ENCODE measurements at regions not wholly inside any gene's neighbourhood (a gene's known extent, or its start where the extent isn't known, plus 50 kb on each side); places are given as distances from the start of the nearest gene placed in this dataset.
A peak's percentile ranks its signal among the peaks of the same experiment; 100 is the strongest.

GRCh38 chr15:38618242-38618955 is 53.8 kb upstream of the RASGRP1 start:
- no peaks in the 10 kb centered on the region for H3K36me3 ChIP-seq (replicated peaks in 1 of 2; ENCODE audit: control insufficient read depth in 1 of 2, insufficient read depth in 2 of 2, low read length in 2 of 2)
- H2AFZ ChIP-seq (ENCODE audit: insufficient read depth, low read depth, low read length, poor library complexity, severe bottlenecking): no peak overlapping the region
- H3K27ac ChIP-seq (ENCODE audit: low read depth in 1 of 2, low read length in 2 of 2): no peak overlapping the region
- Mint-ChIP-seq H3K36me3 (no peaks in the 10 kb centered on the region), H3K27me3 (ENCODE audit: low read depth in 3 of 3) (peaks cover 0 to 4% (median 1%) of the 10 kb centered on the region in 3 donors), H3K4me3 (no peak overlapping the region), H3K9me3 (no peaks in the 10 kb centered on the region), H3K27ac (no peak overlapping the region), H3K4me1 (peaks cover 4% of the 10 kb centered on the region)
- no peaks in the 10 kb centered on the region for H3K27me3 ChIP-seq (ENCODE audit: control insufficient read depth in 2 of 2, insufficient read depth in 2 of 2, low read length in 2 of 2)
- H3K9me3 ChIP-seq (replicated peaks in 1 of 2; ENCODE audit: control insufficient read depth in 1 of 2, insufficient read depth in 1 of 2, low read length in 2 of 2): no peaks in the 10 kb centered on the region
- no peaks in the 10 kb centered on the region for H4K20me1 ChIP-seq (ENCODE audit: insufficient read depth, low read length)
- intact Hi-C loops (cut with micrococcal nuclease): no loop called here
- no peak for DNase-seq
- TF ChIP-seq CTCF (IDR thresholded peaks at IDR 0.05): no peak
- no peaks in the 10 kb centered on the region for H3K4me1 ChIP-seq (ENCODE audit: control insufficient read depth in 1 of 2, insufficient read depth in 2 of 2, low read length in 2 of 2)
- H3K79me2 ChIP-seq (ENCODE audit: insufficient read depth, low read length): no peaks in the 10 kb centered on the region
- no peak overlapping the region for H3K9ac ChIP-seq (ENCODE audit: insufficient read depth, low read length, poor library complexity, severe bottlenecking)
- no peak overlapping the region for H3K4me3 ChIP-seq (replicated peaks in 1 of 3; ENCODE audit: low read depth in 2 of 3, low read length in 3 of 3)
- WGBS (ENCODE audit: insufficient coverage): 100% methylated on average over 1 of the region's 4 CpGs
- no peak overlapping the region for H3K4me2 ChIP-seq (replicated peaks; ENCODE audit: extremely low read depth, low read length, poor library complexity, severe bottlenecking)

- Histone ChIP-seq H3K4me3 (replicated peaks in 1 of 3; ENCODE audit: low read depth in 2 of 3, low read length in 3 of 3) (no peak overlapping the region), H3K4me1 (ENCODE audit: control insufficient read depth in 1 of 2, insufficient read depth in 2 of 2, low read length in 2 of 2) (peaks cover 0 to 6% of the 10 kb centered on the region in 2 donors), H3K79me2 (ENCODE audit: insufficient read depth, low read length) (no peaks in the 10 kb centered on the region), H3K4me2 (replicated peaks; ENCODE audit: extremely low read depth, low read length, poor library complexity, severe bottlenecking) (no peak overlapping the region), H4K20me1 (ENCODE audit: insufficient read depth, low read length) (no peaks in the 10 kb centered on the region), H3K36me3 (replicated peaks in 1 of 2; ENCODE audit: control insufficient read depth in 1 of 2, insufficient read depth in 2 of 2, low read length in 2 of 2) (no peaks in the 10 kb centered on the region), H3K27ac (ENCODE audit: low read depth in 1 of 2, low read length in 2 of 2) (no peak overlapping the region), H3K9ac (ENCODE audit: insufficient read depth, low read length, poor library complexity, severe bottlenecking) (no peak overlapping the region), H3K27me3 (ENCODE audit: control insufficient read depth in 2 of 2, insufficient read depth in 2 of 2, low read length in 2 of 2) (no peaks in the 10 kb centered on the region), H3K9me3 (replicated peaks in 1 of 2; ENCODE audit: control insufficient read depth in 1 of 2, insufficient read depth in 1 of 2, low read length in 2 of 2) (no peaks in the 10 kb centered on the region), H2AFZ (ENCODE audit: insufficient read depth, low read depth, low read length, poor library complexity, severe bottlenecking) (no peak overlapping the region)
- no CpG with 5 or more reads among the region's 2 CpGs for WGBS (ENCODE audit: insufficient coverage)
- peak overlapping the region in 1 of 7 donors; percentile 42 for H3K27ac Mint-ChIP-seq
- peaks cover 9% of the 10 kb centered on the region for H3K4me1 Mint-ChIP-seq
- DNase-seq: no peak
- no peaks in the 10 kb centered on the region for H3K36me3 Mint-ChIP-seq
- TF ChIP-seq CTCF (IDR thresholded peaks at IDR 0.05): no peak
- intact Hi-C loops (cut with micrococcal nuclease): no loop called here
- no peaks in the 10 kb centered on the region for H3K9me3 Mint-ChIP-seq
- no peak overlapping the region for H3K4me3 Mint-ChIP-seq
- H3K27me3 Mint-ChIP-seq (ENCODE audit: low read depth in 3 of 3): peaks cover 0 to 4% (median 1%) of the 10 kb centered on the region in 3 donors
Observed at GRCh38 chr15:38620098-38620497, 55.5 kb upstream of the RASGRP1 start.
